GM12892 (cell line): ENCODE measurements at regions not wholly inside any gene's neighbourhood (a gene's known extent, or its start where the extent isn't known, plus 50 kb on each side); places are given as distances from the start of the nearest gene placed in this dataset.
"Not testable (repeated sequence)": the region's sequence is repeated elsewhere in the genome, so short reads cannot be mapped to it uniquely, and the experiment has no call there.

Experiments
- POLR2A ChIP-seq: IDR thresholded peaks from 2 replicates; pipeline ENCODE4 v1.6.1; 2011; ENCODE audit warnings: low read depth, low read length, control low read depth
- POLR2AphosphoS5 ChIP-seq: IDR thresholded peaks from 2 replicates; pipeline ENCODE4 v1.6.1; 2011; ENCODE audit warnings: low read depth, low read length, control low read depth

DNA sequence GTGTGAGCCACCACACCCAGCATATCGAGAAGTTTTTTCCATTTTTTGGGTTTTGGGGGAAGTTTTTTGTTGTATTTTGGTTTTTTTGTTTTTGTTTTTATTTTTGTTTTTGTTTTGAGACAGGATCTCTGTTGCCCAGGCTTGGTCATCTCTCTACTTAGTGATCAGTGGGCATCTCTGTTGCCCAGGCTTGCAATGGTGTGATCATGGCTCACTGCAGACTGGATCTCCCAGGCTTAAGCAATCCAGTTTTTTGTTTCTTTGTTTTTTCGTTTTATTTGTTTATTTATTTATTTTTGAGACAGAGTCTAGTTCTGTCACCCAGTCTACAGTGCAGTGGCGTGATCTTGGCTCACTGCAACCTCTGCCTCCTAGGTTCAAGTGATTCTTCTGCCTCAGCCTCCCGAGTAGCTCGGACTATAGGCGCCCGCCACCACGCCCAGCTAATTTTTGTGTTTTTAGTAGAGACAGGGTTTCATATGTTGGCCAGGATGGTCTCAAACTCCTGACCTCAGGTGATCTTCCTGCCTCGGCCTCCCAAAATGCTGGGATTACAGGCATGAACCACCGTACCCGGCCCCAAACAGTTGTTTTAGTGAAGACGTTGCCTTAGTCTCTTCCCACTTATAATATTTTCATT, 99.6 kb upstream of the CHD2 start:
- TF ChIP-seq POLR2A, POLR2AphosphoS5: not testable (repeated sequence)
